GM19240 (cell line): ENCODE measurements at regions not wholly inside any gene's neighbourhood (a gene's known extent, or its start where the extent isn't known, plus 50 kb on each side); places are given as distances from the start of the nearest gene placed in this dataset.
"Not testable (repeated sequence)": the region's sequence is repeated elsewhere in the genome, so short reads cannot be mapped to it uniquely, and the experiment has no call there.

Source experiments
- DNase-seq: peaks from one replicate; pipeline ENCODE4 v3.0.0; 2011; ENCODE audit warnings: low spot score; ENCODE audit not compliant: insufficient read length

DNA sequence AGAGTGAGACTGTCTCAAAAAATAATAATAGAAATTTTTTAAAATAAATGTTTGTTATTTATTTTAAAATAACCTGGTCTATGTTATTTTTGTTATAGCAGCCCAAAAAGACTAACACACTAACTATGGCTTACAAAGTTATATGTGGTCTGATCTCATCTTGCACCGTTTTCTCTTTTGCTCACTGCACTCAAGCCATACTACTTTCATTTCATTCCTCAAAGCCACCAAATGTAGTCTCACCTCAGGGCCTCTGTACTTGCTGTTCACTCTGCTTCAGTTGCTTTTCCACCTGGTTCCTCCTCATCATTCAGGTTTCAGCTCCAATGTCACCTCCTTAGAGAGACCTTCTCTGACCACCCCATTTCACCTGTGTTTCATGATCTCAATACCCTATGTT is 55.2 kb upstream of the MDM1 start:
- DNase-seq, result no peak

DNA sequence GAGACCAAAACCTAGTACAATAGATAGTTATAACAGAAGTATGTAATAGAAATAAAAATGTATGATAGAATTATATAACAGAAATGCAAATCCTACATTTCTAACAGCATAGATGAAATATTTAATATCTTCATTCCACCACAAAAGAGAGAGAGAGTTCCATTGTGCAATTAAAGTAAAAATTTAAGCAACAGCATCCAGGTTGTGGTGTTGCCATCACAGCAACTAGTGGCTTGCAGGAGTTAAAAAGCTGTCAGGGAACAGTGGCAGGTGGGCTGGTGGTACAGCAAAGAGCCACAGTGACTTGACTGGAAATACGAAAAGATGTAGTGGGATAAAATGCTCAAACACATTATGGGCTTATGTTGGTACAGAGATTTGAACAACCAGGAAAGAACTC is 57.1 kb upstream of the MDM1 start:
- DNase-seq, result no peak

DNA sequence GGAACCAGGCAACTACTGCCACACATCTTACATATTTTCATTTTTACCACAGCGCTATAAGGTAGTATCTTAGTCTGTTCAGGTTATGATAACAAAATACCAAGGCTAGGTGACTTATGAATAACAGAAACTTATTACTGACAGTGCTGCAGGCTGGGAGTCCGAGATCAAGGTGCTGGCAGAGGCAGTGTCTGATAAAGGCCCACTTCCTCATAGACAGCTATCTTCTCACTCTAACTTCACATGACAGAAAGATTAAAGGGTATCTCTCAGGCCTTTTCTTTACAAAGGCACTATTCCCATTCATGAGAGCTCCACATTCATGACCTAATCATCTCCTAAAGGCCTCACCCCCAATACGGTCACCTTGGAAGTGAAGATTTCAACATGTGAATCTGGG is 59.8 kb upstream of the MDM1 start:
- no peak for DNase-seq

DNA sequence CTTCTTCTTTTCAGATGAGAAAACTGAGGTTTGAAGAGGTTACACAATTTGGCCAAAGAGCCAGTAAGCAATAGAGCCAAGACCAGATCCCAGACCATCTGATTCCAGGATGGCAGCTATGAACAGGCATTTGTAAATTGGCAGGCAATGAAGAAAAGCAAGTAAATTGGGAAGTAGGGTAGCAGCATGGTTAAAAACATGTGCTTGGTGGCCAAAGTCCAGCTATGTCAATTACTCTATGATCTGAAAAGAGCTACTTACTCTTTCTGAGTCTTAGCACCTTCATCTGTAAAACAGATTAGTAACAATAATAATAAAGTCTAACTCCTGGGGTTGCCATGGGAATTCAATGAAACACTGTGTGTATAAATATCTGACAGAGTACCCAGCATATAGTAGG is 60.2 kb upstream of the MDM1 start:
- DNase-seq, result no peak

DNA sequence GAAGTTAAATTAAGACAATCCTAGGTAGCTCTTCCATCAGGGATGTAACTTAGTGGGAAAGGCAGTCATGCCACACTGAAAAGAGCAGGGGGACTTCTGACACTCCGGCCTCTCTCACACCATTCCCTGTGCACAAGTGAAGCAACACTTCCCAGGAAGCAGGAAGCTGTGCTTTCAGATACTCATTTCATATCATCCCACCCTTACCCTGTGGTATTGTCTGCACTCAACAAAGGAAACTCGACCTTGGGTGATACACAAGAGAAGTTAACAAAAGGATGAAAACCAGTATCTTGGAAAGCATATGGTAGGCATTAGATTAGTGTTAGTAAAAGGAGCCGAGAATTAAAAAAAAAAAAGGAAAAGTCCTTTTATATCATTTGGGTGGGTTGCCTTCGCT is 61.3 kb upstream of the MDM1 start:
- DNase-seq, result no peak

DNA sequence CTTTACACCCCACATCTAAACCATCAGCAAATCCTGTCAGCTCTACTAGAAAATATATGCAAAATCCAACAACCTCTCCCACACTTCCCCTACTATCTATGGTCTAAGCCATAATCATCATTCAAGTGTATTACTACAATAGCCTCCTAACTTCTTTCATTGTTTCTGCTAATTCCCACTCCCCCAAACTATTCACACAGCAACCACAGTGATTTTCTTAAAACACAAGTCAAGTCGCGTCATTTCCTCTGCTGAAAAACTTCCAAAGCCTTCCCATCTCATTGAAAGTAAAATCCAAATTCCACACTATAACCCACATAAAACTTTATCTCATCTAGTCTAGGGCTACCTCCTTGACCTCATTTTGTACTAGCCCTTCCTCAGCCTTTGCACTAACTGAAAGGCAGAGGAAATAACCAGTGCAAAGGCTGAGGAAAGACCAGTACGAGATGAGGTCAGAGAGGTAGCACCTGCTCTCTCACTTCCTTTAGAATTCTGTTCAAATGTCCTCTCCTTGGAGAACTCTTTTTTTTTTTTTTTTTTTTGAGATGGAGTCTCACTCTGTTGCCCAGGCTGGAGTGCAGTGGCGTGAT is 65.5 kb upstream of the MDM1 start:
- no peak for DNase-seq

DNA sequence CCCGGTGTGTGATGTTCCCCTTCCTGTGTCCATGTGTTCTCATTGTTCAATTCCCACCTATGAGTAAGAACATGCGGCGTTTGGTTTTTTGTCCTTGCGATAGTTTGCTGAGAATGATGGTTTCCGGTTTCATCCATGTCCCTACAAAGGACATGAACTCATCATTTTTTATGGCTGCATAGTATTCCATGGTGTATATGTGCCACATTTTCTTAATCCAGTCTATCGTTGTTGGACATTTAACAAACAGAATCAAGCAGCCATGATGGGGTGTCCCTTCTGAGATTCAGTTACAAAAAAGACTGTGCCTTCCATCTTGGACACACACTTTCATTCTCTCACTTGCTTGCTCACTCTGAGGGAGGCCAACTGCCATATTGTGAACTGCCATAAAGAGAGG is 66.5 kb upstream of the MDM1 start:
- DNase-seq, result not testable (repeated sequence)

DNA sequence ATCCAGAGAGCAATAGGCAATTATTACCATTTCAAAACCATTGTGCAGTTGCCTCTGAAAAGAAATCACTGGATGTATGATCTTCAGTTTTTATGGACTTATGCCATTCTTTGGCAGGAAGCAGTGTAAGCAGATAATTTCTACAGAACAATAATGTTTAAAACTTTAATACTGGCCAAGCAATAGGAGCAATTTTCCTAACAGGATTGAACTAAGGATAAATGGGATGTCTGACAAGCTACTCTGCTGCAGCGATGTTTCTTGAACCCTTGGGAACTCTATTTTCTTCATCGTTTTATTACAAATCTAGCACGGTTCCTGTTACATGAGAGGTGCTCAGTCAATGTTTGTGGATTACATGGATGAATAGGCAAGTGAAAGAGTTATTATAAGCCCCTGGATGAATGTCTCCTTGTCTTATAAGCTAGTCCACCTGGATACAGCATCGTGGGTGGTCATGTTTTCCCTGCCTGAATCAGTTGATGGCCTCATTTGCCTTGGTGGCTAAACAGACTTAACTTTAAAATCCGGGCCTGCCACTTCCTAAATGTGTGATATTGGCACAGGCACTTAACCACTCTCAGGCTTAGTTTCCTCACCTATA is 68.2 kb upstream of the MDM1 start:
- DNase-seq, result no peak

DNA sequence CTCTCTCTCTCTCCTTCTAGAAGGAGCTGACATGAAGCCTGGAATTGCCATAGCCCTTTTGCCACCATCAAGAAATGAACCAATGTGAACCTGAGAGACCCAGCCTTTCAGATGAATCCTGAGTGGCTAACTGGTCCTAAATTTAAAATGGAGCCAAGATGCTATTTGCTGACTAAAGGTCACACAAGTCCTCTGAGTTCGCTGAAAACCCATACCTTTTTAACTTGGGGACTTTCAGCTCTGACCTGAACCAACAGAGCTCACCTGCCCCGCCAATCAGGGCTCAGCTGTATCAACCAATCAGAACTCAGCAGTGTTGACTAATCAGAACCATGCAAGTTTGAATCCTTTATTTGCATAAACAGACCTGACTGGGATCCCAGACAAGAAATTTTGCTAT is 70.3 kb upstream of the MDM1 start:
- no peak for DNase-seq

DNA sequence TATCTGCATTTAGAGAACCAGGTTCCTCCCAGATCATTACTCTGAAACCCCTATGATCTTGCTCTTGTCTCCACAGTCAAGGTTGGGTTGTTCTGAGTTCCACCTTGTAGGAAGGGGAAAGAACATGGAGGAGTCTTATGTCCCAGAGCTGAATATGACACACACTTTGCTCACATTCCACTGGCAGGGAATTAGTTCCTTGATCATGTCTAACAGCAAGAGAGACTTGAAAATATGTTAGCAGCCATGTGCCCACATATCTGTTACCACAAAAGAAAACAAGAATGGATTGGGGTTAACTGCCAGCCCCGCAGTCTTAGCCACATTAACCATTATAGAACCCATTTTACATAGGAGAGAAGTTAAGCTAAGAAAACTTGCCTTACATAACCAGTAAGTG is 71.1 kb upstream of the MDM1 start:
- no peak for DNase-seq

DNA sequence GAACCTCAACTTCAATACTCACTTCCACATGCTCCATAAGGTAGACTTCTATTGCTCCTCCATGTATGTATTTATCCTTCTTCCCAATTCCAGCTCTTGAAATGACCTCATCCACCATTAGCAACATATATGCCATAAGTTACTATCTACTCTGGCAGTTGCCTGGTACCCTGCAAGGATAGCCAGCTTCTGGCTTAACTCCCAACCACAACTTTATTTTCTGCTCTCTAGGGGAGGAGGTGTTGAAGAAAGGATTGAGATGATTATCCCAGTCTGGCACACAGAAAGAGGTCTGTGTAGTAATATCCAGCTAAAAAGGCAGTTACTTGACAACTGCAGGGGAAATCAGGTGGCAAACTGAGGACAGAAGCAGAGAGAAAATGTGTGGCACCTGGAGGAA is 71.5 kb upstream of the MDM1 start:
- DNase-seq, result no peak

DNA sequence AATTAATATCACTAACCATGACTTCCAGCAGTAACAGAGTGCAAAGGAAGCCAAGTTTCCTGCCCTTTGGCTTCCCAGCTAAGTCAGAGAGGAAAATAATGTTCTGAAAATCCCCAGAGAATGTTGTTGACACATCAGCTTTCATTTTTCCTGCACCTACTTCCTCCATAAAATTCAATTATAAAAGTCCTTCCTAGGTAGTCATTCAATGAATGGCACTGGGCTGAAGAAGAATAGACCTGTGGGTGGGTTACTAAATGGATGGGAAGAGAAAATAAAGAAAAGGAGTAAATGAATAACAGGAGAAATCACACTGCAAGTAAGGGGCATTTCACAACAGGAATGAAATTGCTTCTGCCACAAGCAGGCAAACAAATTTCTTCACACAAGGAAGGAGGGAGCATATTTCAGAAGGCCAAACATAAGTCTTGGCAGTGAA is 73.2 kb upstream of the MDM1 start:
- DNase-seq, result no peak

DNA sequence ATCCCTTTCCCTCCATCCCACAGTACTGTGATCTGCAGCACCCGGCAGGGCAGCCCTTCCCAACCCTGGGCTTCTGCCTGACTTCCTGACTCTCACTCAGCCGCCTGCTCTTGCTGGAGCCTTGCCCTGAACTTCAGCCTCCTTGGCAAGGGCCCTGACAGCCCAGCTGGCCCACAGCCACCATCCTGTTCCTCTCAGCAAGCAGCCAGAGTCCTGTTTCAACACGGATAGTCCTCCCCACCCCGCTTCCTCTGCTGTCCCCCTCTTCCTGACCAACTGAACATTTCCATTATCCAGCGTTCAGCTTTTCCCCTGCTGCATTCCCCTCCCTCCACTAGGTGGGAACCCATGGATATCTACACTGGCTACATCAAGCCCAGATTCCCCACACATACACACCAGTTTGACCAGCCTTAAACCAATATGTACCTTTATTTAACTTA is 74.0 kb upstream of the MDM1 start:
- DNase-seq, result no peak

DNA sequence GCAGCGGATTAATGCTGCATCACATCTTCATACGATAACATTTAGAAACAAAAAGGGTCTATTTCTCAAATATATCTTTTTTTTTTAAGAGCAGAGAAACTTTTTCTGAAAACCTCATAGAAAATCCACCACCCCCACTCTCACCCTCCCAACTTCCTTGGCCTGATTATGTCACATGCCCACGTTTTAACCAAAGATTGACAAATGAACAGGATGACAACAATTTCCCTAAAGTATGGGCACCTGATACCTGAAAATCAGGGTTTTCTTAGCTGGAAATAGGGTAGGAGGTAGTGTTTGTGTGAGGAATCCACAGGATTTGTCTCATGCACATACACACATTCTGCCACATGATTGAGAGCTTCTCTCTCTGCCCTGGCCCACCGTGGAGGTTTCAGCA is 74.7 kb upstream of the MDM1 start:
- DNase-seq, result no peak

DNA sequence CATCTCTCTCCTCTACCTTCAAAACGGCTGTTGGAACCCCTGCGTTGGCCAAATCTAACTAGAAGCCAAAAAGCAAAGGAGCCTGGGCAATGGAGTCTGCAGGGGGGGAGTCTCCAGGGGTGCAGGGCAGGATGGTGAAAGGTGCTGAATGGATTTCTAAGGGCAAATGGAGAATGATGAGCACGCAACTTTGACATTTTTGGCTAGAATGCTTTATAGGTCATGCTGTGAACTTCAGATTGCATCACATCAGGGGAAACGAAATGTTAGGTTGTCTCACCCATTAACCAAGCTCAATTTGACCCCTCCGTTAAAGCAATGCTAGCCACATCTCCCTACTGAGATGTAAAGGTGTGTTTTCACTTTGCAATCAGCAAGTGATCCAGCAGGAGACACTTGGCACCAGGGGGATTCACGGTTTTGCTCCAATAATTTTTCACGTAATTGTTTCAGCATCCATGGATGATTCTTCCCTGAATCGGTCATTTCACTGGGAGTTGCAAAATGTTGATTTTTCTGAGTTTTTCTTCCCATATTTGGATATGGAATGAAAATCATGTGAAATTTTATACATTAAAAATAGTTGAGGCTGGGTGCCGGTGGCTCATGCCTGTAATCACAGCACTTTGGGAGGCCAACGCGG is 78.0 kb upstream of the MDM1 start:
- DNase-seq, result no peak

DNA sequence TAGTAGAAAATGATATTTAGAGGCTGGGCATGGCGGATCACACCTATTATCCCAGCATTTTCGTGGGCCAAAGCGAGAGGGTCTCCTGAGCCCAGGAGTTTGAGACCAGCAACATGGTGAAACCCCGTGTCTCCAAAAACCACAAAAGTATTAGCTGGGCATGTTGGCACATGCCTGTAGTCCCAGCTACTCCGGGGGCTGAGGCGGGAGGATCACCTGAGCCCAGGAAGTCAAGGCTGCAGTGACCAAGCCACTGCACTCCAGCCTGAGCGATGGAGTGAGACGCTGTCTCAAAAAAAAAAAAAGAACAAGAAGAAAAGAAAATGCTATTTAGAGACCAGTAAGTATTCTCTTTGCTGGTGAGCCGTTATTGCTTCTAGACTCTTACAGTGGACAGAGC is 79.2 kb upstream of the MDM1 start:
- no peak for DNase-seq

DNA sequence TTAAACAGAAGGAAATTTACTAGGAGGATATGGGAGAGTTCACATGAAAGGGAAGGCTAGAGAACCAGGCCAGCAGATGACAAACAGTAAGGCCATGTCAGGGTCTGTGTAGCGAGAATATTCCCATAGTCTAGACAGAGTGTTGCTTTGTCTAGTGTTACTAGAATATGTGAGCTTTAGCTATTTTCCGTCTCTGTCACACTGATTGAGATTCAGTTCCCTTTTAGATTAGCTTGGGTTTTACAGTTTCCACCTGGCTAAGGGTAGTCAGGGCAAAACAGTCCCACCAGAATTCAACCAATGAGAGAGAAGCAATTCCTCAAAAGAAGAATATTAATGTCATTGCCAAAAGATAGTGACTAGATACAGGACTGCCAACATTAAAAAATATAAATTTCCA is 82.8 kb upstream of the MDM1 start:
- DNase-seq, result no peak

DNA sequence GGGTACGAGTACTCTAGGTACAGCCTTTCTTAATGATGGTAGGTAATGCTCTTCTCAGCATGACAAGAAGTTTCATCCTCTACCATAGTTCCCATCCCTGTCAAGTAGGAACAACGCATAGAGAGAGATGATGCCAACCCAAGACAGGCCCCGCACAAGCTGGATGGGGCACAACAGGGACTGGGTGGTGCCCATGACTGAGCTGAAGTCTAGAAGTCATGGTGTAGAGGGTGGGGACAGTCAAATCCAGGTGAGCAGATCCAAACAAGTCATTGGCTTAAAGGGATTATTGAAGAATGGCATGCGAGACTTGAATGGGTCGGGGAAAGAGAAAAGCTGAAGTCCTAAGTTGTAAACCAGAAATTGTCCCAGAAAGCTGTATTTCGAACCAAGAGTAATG is 84.2 kb upstream of the MDM1 start:
- DNase-seq, result no peak

DNA sequence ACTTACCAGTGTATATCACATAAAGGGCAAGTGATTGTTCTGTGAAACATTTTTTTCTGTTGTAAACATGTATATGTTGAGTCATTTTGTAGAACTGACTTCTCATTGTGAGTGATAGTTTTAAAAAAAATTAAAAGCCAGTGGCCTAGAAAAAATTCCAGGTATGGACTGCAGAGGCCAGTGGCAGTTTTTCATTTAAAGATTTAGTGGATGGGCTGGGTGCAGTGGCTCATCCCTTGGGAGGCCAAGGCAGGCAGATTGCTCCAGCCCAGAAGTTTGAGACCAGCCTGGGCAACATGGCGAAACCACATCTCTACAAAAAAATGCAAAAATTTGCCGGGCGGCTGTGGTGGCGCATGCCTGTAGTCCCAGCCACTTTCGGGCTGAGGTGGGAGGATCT is 84.7 kb upstream of the MDM1 start:
- no peak for DNase-seq

DNA sequence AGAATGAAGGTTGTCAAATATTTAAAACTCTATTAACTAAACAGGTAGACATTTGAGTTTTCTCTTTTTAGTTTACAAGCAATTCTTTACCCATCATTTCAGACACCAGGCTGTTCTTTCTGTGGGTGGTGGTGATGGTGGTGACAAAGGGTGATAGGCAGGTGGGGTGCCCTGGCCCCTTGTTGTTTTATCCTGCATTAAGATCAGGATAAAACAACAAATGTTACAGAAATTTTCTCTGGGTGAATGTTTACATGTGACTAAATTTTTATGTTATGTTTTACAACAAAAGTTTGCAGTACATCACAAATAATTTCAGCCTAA is 85.9 kb upstream of the MDM1 start:
- DNase-seq, result no peak

DNA sequence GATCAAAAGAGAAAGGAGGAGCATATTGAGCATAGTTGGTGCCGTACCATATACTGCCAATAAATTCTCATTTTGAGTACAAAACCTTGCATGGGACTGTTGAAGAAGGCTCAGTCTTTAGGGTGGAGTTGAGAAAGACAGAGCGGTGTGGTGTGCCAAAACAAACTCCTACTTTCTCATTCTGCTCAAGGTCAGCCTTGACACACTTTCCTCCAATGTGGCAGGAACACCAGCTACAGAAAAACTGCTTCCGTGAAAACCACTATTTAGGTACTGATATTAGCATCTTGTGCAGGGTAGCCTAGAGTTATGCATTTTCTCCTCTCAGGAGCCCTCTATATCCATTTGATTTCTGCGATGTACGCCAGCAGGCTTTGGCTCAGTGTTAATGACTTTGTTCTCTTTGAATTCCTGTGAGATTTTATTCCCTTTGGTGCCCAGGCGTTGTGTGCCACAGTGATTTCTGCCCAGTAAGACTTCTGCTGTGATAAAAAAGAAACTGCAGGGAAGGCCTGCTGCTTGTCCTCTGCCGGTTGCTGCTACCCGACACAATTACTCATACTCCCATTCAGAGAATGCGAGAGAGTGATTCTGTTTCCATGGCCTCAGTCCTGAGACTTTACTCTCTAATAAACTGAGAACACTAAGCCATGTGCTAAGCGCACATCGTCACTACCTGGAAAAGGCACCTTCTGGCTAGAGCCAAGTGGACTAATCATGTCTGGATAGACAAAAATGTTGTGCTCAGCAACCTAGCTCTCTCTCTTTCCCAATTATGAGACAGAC is 88.3 kb upstream of the MDM1 start:
- no peak for DNase-seq

DNA sequence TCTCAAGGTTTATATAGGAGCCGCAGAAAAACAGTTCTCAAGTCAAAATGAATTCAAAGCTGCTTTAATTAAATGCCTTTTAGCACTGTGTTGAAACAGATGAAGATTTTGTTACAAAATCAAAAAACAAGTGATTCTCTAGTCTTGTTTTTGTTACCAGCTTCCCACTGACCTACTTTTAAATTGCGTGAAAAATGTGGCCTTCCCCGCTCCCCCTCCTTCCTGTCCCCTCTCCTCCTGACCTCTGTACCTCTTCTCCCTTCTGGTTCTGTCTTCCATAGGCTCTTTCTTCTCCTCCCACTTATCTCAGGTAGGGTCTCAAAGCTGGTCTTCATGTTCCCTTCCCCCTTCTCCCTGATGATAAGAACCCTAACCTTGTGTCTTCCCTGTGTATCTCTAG is 90.0 kb upstream of the MDM1 start:
- no peak for DNase-seq
